ENCODE measurements at regions not wholly inside any gene's neighbourhood (a gene's known extent, or its start where the extent isn't known, plus 50 kb on each side); places are given as distances from the start of the nearest gene placed in this dataset.

DNA sequence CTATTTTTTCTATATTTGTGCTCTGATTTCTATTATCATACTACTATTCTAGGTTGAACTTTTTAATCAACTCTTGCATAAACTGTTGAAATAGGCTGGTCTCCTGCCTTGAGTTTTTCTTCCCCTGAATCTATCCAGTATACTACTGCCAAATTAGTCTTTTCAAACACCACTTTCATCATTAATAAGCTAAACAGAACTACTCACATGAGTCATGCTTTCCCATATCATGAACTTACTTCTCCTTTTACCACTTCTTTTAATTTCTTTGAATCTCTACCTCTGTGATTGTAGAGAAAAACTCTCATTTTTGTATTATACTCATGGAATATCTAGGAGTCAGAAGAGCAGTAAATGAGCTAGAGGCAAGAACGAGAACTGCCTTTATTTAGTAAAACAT lies 340.3 kb upstream of the PDE3A start:
- no peak for TF ChIP-seq EZH2 (IDR thresholded peaks at IDR 0.05; ENCODE audit: low read length, missing control alignments)
- TF ChIP-seq, protein P1, sequence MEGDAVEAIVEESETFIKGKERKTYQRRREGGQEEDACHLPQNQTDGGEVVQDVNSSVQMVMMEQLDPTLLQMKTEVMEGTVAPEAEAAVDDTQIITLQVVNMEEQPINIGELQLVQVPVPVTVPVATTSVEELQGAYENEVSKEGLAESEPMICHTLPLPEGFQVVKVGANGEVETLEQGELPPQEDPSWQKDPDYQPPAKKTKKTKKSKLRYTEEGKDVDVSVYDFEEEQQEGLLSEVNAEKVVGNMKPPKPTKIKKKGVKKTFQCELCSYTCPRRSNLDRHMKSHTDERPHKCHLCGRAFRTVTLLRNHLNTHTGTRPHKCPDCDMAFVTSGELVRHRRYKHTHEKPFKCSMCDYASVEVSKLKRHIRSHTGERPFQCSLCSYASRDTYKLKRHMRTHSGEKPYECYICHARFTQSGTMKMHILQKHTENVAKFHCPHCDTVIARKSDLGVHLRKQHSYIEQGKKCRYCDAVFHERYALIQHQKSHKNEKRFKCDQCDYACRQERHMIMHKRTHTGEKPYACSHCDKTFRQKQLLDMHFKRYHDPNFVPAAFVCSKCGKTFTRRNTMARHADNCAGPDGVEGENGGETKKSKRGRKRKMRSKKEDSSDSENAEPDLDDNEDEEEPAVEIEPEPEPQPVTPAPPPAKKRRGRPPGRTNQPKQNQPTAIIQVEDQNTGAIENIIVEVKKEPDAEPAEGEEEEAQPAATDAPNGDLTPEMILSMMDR (conservative IDR thresholded peaks at IDR 0.05 in 1 of 2, IDR thresholded peaks at IDR 0.05 in 1 of 2; ENCODE audit: low read depth in 1 of 2, low read length in 2 of 2): no peak
- no peak overlapping the region for H3K9ac ChIP-seq (ENCODE audit: insufficient read depth, low read length)
- H3K4me1 ChIP-seq (ENCODE audit: control insufficient read depth, extremely low read depth, insufficient read depth, low read length): no peaks in the 10 kb centered on the region
- no peaks in the 10 kb centered on the region for H3K9me3 ChIP-seq (ENCODE audit: control insufficient read depth, insufficient read depth, low read depth, low read length)
- H3K79me2 ChIP-seq (ENCODE audit: control insufficient read depth, insufficient read depth, low read length): no peaks in the 10 kb centered on the region
- H3K27me3 ChIP-seq (ENCODE audit: control insufficient read depth, insufficient read depth, low read length): no peaks in the 10 kb centered on the region
- DNase-seq (ENCODE audit: low read depth in 2 of 2): peak in 1 of 2 donors; percentile 29
- H3K4me3 ChIP-seq (replicated peaks in 1 of 4; ENCODE audit: control extremely low read depth in 1 of 4, insufficient read depth in 1 of 4, low read depth in 3 of 4, low read length in 4 of 4): no peak overlapping the region
- H4K20me1 ChIP-seq (ENCODE audit: control insufficient read depth, extremely low read depth, insufficient read depth, low read length): no peaks in the 10 kb centered on the region
- H2AFZ ChIP-seq (ENCODE audit: low read length): no peak overlapping the region
- no peaks in the 10 kb centered on the region for H3K36me3 ChIP-seq (ENCODE audit: control insufficient read depth, insufficient read depth, low read length)
- H3K27ac ChIP-seq (ENCODE audit: insufficient read depth, low read length): no peak overlapping the region
- no peak overlapping the region for H3K4me2 ChIP-seq (ENCODE audit: extremely low read depth, insufficient read depth, low read length)

DNA sequence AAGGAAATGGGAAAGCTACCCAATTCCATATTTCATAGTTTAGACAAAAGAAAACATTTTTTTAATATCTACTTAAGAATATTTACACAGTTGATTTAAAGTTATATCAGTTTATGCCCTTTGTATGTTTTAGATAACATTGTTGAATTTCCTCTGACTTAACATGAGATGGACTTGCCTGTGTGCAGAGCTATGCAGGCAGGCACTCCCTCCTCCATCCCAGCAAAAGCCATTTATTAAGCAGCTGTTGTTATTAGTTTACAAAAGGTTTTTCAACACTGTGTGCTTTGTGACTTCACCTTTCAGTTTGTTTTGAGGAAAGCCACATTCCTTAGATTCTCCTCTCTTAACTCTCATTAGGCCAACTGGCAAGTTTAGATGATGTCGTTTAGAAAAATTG lies 337.5 kb upstream of the PDE3A start:
- Histone ChIP-seq H2AFZ (ENCODE audit: low read length) (no peak overlapping the region), H3K27me3 (ENCODE audit: control insufficient read depth, insufficient read depth, low read length) (no peaks in the 10 kb centered on the region), H3K36me3 (ENCODE audit: control insufficient read depth, insufficient read depth, low read length) (no peaks in the 10 kb centered on the region), H4K20me1 (ENCODE audit: control insufficient read depth, extremely low read depth, insufficient read depth, low read length) (no peaks in the 10 kb centered on the region), H3K4me2 (ENCODE audit: extremely low read depth, insufficient read depth, low read length) (no peak overlapping the region), H3K79me2 (ENCODE audit: control insufficient read depth, insufficient read depth, low read length) (no peaks in the 10 kb centered on the region), H3K27ac (ENCODE audit: insufficient read depth, low read length) (no peak overlapping the region), H3K9me3 (ENCODE audit: control insufficient read depth, insufficient read depth, low read depth, low read length) (no peaks in the 10 kb centered on the region), H3K9ac (ENCODE audit: insufficient read depth, low read length) (no peak overlapping the region), H3K4me1 (ENCODE audit: control insufficient read depth, extremely low read depth, insufficient read depth, low read length) (no peaks in the 10 kb centered on the region), H3K4me3 (replicated peaks in 1 of 4; ENCODE audit: control extremely low read depth in 1 of 4, insufficient read depth in 1 of 4, low read depth in 3 of 4, low read length in 4 of 4) (no peak overlapping the region)
- no peak for DNase-seq (ENCODE audit: low read depth in 2 of 2)
- no peak for TF ChIP-seq EZH2 (IDR thresholded peaks at IDR 0.05; ENCODE audit: low read length, missing control alignments)
- TF ChIP-seq, protein P1 (conservative IDR thresholded peaks at IDR 0.05 in 1 of 2, IDR thresholded peaks at IDR 0.05 in 1 of 2; ENCODE audit: low read depth in 1 of 2, low read length in 2 of 2): no peak

DNA sequence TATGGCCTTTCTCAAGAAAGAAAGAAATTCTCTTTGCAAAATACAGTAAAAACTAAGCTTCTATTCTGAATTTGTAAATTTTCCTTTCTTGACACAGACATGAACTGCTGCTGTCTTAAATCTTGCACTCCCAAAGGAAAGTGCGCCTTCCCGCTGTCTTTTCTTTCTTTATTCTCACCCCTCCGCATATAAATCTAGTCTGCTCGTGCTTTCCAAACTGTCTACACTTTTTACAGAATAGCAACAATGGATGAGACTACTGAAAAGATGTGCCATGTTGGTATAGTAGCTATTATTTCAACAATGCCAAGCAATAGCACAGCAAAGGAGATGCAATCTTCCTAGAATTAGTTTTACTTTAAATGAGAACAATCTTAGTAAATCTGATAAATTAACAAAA lies 328.8 kb upstream of the PDE3A start:
- no peaks in the 10 kb centered on the region for H4K20me1 ChIP-seq (ENCODE audit: control insufficient read depth, extremely low read depth, insufficient read depth, low read length)
- TF ChIP-seq, protein P1 (conservative IDR thresholded peaks at IDR 0.05 in 1 of 2, IDR thresholded peaks at IDR 0.05 in 1 of 2; ENCODE audit: low read depth in 1 of 2, low read length in 2 of 2): no peak
- no peak overlapping the region for H3K9ac ChIP-seq (ENCODE audit: insufficient read depth, low read length)
- no peaks in the 10 kb centered on the region for H3K9me3 ChIP-seq (ENCODE audit: control insufficient read depth, insufficient read depth, low read depth, low read length)
- no peak overlapping the region for H3K27ac ChIP-seq (ENCODE audit: insufficient read depth, low read length)
- no peak overlapping the region for H2AFZ ChIP-seq (ENCODE audit: low read length)
- no peaks in the 10 kb centered on the region for H3K36me3 ChIP-seq (ENCODE audit: control insufficient read depth, insufficient read depth, low read length)
- DNase-seq (ENCODE audit: low read depth in 2 of 2): no peak
- no peak overlapping the region for H3K4me2 ChIP-seq (ENCODE audit: extremely low read depth, insufficient read depth, low read length)
- no peaks in the 10 kb centered on the region for H3K79me2 ChIP-seq (ENCODE audit: control insufficient read depth, insufficient read depth, low read length)
- H3K27me3 ChIP-seq (ENCODE audit: control insufficient read depth, insufficient read depth, low read length): no peaks in the 10 kb centered on the region
- H3K4me1 ChIP-seq (ENCODE audit: control insufficient read depth, extremely low read depth, insufficient read depth, low read length): no peaks in the 10 kb centered on the region
- no peak overlapping the region for H3K4me3 ChIP-seq (replicated peaks in 1 of 4; ENCODE audit: control extremely low read depth in 1 of 4, insufficient read depth in 1 of 4, low read depth in 3 of 4, low read length in 4 of 4)

All from fibroblast of lung (primary cell).